ENCODE measurements at regions not wholly inside any gene's neighbourhood (a gene's known extent, or its start where the extent isn't known, plus 50 kb on each side); places are given as distances from the start of the nearest gene placed in this dataset.
"Not testable (repeated sequence)": the region's sequence is repeated elsewhere in the genome, so short reads cannot be mapped to it uniquely, and the experiment has no call there.

DNA sequence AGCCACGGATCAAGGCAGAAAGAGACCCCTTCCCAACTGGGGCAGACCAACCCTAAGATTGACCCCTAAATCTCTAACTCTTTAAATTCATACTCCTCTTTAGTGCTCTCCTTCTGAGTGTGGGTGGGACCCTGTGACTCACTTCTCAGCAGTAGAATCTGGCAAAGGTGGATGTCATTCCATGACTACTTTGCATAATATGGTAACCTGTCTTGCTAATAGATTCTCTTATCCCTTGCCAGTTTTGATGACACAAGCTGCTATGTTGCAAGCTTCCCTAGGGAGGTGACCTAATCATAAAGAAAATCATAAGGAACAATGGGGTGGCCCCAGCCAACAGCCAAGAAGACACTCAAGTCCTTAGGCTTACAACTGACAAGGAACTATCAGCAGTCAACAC, 155.4 kb upstream of the VWC2 start:
- DNase-seq, result no peak

DNA sequence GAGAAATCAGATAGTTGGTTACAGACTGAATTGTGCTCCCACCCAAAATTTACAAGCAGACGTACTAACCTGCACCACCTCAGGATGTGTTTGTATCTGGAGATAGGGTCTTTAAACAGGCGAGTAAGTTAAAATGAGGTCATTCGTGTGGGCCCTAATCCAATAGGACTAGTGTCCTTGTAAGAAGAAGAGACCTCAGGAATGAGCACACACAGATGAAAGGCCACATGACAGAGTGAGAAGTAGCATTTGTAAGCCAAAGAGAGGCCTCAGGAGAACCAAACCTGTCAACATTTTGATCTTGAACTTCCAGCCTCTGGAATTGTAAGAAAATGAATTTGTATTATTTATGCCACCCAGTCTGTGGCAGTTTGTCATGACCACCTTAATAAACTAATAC, 149.5 kb upstream of the VWC2 start:
- no peak for DNase-seq

DNA sequence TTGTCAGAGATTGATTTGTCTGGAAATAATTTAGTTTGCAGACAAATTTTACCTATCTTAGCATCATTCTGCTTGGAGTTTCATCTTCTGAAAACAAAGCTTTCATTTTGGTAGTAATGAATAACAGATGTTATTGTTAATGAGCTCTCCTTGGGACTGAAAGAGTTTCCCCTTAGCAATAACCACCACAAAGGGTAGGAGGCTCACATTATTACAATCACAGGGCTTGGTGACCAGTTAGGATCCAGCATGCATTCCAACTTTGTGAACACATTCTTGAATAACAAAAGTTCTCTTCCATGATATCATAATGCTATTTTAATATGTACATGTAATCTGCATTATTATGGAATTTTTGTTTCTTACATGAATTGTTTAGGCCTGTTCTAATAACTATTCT, 148.8 kb upstream of the VWC2 start:
- DNase-seq, result no peak

DNA sequence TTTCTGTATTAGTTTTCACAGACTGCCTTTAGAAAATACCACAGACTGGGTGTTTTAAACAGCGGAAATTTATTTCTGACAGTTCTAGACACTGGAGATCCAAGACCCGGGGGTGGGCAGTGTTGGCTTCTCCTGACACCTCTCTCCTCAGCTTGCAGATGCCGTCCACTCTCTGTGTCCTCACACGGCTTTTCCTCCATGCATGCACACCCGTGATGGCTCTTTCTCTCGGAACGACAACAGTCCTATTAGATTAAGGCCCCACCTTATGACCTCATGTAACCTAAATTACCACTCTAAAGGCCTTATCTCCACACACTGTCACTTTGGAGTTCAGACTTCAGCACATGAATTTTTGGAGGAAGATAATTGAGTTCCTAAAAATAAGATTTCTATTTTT, 142.9 kb upstream of the VWC2 start:
- DNase-seq, result no peak

DNA sequence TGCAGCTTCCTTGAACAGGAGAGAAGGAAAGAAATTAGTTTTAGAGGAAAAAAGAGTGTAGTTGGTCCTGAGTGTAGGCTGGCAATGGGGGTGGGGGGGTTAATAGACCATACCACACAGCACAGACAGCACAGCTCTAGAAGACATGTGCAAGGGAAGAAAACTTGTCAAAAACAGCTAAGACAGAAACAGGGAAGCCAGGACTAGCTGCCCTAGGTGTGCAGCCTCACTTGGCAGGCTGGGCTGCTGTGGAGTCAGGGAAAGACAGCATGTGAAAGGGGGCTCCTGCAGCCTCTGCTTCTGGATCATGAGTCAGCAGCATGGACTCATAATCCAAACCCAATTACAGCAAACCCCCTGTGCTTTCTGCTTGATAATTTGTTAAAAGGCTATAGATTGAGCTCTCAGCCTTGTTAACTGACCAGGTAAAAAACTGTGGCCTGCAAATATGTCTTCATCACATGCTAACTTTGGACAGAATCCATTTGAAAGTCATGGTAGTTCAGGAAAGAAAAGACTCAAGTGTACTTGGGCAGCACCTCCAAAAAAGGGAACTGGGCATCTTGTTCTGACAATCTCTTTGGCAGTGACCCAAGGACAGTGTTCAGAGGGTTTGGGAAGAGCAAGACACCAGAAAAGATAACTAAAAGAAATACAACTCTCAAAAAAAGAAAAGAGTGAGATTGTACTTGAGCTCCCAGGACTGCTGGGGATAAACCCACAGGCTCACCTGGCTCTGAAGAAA, 142.2 kb upstream of the VWC2 start:
- no peak for DNase-seq

DNA sequence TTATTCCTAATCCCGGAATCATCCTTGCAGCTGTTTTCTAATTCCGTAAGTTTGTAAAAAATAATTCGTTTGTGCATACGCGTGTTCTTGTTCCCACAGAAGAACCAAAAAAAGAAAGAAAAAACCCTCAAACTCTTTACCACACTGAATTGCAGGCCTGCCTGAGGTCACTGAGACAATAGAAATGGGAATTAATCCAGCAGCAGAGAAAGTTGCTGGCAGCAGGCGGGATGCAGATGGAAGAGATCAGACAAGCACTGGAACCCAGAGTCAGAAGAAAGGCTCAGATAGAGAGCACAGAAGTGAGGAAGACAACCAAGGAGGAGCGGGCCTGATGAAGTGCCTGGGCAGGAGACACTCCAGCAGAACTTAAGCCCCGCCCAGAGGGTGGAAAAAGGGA, 141.5 kb upstream of the VWC2 start:
- DNase-seq, result no peak

DNA sequence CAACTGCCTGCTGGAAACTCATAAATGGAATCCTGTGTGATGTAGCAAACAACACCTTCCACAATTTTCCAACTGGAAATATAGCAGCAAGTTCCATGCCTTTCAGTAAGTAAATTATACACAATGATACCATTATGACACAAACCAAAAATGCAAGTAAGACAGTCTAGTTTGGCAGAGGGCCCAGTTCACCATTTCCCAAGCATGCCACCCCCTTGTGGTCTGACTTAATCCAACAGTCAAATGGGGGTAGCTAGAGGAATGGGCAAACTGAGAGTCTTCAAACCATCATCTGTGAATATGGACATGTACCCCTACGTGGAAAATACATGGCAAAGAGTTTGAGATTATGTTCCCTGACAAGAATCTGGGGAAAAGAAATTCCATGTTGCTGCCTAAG, 137.6 kb upstream of the VWC2 start:
- no peak for DNase-seq

DNA sequence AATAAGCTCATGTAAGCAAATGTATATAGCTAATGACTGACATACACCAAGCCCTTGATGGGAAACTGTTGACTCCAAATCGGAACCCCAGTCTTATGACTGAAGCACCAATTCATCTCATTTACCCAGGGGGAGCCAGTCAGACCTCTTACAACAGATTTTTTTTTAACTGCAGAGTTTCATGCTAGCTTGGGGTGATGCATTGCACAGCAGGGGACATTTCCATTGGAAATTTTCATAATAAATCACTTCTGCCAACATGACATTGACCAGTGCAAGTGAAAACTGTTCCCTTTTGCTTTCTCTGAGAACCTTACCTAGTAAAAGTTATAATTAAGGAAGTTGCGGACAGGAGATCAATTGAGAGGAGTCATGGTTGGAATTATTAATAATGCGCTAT, 137.0 kb upstream of the VWC2 start:
- no peak for DNase-seq

DNA sequence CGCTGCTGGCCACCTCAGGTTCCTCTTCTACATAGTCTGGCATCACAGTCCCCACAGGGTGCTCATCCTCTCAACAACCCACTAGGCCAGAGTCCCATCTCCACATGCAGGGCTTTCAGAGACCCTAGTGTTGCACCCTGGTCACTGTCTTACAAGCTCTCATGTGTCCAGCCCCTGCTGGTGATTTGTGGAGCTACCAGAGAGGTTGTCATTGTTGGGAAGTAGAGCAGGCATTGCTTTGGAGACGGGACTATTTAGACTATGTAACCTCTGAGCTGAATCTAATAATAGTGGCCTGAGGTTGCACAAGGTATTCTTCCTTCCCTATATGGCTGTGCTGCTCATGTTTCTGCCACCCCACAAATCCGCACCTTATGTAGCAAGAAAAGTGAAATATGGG, 135.3 kb upstream of the VWC2 start:
- DNase-seq, result no peak

DNA sequence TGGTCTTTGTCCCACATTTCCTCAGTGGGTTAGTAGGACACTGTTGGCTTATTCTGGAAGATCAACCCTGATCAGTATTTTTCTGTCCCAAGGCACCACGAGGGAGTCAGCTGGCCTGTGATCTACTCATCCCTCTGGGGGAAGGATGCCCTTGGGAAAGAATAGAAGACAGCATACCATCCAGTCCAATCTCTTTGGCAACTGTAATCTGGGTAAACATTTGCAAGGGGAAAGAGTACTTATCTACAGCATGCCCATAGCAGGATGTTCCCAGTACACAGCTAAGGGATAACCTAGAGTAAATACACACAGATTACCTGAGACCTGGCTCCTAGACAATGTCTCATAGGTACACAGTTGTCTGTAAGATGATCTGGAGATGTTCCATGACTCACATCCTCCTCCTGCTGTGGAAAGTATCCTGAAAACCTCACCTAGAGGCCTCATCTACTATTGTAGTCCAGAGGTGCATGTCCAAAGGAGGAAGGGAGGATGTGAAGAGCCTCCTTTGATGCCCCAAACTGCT, 134.3 kb upstream of the VWC2 start:
- no peak for DNase-seq

DNA sequence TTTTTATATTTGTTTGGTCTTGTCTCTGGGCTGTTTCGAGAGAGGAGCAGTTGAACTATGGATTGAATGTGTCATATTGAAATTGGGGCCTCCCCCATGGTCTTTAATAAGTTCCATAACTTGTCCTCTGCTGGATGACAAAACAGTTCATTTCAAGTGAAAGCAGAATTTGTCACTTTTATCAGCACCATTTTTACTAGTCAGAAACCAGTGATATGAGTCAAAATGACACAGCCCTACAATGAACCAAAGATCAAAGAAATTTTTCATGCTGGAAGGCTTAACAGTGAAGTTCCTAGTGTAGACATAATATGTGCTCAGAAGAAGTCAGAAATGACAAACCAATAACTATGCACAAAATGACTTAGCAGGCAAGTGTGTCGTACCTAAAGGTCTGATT, 133.6 kb upstream of the VWC2 start:
- no peak for DNase-seq

DNA sequence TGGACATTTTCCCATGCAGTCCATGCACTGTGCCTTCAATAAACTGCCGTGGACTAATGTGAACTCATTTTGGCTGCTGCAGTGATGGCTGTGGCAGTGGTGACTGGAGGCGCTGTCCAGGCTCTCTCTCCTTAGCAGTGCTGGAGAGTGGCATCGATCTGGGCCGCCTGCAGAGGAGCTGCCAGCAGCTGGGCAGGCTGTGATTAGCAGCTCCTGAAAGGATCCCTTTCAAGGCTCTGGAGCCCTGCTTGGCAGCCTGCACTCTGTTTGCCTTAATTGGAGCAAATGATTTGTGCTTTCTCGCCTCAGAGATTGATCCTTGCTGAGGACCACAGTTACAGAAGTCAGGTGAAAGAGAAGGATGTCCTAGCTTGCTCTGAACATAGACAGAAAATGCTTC, 130.1 kb upstream of the VWC2 start:
- DNase-seq, result no peak

DNA sequence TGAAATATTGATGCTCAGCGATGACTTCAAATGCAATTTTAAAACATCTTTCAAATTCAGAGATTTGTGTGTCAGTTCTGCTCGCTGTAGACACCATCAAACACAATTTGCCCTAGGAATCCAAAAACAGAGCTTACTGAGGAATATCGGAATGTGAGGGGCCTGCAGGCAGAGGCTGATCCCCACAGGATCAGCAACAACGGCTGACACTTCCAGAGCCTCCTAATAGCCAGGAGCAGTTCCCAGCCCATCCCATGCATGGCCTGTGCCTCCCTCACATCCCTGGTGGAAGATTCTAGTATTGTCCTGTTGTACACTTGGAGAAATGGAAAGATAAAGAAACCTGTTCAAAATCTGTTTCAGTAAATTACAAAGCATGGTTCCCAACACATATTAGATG, 129.7 kb upstream of the VWC2 start:
- no peak for DNase-seq

DNA sequence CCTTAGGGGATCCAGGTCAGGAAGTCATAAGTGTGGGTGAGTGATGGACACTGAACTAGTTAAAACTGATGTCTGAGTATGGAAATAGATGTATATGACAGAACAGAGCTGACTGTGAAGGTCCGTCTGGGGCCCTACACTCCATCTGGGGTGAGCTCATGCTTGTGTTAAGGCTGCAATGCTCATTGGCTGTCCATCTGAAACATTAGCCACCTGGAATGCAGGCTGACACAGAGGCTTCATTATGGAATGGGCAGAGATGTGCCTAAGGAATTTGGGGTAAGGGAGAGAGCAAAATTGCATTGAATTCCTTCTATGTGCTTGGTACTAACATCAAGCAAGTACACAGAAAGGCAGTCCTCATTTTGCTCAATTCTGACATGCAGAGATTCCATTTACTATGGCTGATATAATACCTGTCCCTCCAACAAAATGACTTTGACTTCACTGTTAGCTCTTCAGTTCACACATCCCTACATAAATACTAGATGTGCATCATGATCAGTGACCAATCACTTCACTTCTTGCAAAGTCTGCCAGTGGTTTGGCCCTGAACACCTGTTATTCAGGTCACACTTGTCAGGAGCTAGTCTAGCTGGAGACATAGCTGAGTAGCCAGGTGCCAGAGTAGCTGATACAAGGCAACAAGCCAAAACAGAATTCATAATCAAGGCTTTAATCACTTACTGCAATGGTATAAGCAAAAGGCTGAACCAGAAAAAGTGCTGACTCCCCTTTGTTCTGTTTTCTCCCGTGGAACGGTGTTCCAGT, 128.9 kb upstream of the VWC2 start:
- DNase-seq, result no peak

DNA sequence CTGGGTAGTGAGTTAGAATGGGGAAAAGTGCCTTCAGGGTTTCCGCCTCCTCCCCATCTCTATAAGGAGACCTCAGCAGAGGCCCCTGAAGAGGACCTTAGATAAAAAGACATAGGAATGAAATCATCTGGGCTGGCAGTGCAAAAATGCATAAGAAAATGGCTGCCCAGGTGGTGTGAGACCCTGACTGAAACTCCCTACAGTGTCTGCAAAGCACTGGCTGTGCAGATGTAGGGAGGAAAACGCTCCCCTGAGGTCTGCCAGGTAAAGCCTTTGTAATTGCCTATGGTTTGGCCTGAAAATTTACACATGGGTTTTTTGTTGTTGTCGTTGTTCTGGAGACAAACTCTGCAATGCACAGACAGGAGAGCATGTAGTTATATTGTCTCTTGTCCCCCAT, 128.1 kb upstream of the VWC2 start:
- DNase-seq, result no peak

DNA sequence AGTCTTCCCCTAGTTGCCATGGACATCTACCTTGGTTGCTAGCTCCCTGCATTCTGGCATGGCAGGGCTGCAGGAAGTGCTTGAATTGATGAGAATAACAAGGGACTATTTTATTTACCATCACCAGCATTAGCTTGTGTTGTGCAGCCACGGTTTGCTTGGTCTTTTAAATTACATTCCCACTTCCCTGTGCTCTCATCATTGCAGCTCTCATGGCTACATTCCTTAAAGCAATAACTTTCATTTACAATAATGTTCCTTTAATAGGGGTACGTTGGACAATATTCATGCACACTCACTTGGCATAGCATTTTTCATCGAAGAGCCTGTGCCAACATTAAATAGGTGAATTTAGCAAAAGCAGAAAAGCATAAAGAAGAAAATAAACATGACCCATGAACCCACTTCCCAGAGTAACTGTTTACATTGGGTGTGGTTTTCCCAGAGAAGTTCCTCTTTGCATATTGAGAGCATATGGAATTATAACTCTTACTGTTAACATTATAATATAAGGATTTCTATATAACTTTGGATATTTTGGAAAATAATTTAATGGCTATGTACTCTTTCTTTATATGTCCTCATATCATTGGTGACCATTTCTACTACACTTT, 113.2 kb upstream of the VWC2 start:
- DNase-seq, result no peak

DNA sequence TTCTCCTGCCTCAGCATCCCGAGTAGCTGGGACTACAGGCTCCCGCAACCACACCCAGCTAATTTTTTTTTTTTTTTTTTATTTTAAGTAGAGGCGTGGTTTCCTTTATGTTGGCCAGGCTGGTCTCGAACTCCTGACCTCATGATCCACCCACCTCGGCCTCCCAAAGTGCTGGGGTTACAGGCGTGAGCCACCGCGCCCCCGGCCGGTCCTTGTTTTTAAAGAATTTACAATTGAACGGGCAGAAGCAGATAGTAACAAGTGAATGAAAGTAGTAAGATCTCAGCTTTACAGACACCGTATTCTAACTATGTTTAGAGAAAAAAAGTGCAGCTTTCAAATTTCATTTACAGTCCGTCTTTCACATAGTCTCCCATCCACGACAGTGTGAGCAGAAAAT, 112.5 kb upstream of the VWC2 start:
- no peak for DNase-seq

DNA sequence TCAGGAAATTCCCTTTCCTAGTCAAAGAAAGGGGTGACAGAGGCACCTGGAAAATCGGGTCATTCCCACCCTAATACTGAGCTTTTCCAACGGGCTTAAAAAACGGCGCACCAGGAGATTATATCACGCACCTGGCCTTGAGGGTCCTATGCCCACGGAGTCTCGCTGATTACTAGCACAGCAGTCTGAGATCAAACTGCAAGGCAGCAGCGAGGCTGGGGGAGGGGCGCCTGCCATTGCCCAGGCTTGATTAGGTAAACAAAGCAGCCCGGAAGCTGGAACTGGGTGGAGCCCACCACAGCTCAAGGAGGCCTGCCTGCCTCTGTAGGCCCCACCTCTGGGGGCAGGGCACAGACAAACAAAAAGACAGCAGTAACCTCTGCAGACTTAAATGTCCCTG, 107.5 kb upstream of the VWC2 start:
- DNase-seq, result not testable (repeated sequence)

DNA sequence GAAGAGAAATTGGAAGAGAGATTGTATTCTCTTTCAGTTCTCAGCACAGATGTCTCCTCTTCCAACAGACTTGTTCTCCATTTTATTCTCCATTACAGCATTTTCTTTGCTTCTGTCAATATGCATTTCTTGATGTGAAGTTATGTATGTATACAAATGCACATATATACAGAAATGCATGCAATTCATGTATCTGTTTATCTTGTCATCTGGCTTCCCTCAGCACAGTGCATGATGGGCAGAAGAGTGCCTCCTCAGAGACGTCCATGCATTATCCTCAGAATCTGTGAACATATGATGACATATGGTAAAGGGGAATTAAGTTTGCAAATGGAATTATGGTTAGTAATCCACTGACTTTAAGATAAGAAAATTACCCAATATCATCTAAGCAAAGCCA, 106.7 kb upstream of the VWC2 start:
- DNase-seq, result no peak

DNA sequence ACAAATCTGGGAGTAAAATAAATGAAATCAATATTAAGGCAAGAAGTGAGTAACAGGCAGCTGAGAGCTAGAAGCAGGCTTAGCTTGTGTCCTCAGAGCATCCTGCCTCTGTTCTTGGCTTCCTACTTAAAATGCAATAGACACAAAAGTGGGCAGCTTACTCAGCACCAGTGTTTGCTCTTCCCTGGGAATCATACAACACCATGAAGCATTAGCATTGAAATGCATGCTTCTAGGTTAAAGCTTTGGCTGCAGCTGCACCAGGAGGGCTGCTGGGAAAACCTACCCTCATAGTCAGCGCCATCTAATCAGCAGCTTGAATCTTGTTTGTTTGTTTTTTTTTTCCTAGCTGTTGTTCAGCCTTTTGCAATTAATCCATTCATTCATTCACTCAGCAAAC, 104.2 kb upstream of the VWC2 start:
- no peak for DNase-seq

DNA sequence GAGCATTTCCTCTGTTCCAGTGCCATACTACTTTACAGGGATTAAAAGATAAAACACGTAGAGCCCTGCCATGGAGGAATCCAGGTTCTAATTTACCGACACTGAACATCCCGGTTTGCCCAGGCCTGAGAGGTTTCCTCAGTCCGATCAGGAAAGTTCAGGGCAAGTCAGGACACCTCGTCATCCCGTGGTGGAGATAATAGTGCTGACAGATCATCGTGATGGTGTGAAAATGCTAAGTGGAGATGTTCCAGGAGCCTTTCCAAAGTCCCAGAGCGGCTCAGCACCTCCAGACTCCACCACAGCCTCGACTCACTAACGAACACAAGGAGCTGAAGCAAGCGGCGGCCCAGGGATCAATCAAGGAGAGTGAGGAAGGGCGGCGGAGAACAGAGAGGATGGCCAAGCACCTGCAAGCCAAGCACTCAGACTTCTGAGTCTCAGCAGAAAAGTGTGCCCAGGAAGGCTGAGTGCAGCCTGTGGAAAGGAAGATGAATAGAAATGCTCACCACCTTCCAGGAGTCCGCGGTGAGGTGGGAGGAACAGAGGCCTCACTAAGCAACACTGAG, 103.7 kb upstream of the VWC2 start:
- DNase-seq, result no peak

DNA sequence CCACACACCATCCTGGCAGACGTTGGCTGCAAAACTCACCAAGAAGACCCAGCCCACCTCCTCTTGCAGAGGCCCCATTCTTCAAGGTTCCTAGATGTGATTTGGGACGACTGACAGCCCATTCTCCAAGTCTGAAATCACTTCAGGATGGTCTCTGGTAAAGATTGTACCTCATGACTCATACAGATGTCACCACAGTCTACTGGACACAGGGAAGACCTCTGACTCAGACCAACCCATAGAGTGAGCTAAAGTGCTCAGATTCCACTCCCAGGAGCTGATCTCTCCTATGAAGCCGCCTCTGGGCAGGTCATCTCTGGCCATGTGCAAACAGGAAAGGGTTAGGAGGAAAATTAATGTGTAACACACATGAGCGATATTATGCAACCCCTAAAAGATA, 102.4 kb upstream of the VWC2 start:
- DNase-seq, result no peak

DNA sequence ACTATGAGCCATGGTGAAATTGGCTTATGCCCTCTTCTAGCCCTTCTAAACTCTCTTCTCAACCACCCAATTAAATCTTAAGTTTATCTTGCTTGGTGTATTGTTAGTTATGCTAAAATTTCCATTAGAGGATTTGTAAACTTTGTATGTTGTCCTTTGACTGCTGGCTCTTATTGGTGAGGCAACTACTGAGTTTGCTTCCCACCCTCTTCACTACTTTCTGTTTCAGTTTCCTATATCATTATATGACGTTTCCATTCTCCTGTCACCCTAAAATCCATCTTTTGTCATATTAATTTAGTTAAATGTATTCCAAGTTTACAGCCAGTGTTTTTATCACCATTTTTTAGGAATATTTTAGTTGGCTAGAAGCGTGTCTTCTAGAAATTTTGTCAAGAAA, 80.9 kb upstream of the VWC2 start:
- no peak for DNase-seq

DNA sequence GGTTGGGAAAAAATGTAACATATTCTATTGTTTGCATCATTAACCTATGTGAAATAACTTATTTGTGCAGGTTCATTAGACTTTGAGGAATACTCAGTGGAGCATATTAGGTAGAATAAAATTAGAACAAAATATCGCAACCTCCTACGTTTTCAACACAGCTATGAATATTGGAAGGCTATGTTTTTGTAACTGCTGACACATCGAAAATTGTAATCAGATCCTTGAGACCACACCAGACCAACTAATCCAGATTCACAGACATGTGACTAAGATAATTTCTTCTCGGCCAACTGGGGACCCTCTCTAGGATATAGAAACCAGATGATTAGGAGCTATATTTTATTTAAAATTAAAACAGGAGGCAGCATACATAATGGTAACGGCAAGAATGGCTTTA, 77.5 kb upstream of the VWC2 start:
- no peak for DNase-seq
